HG02623 (cell line): ENCODE measurements at regions not wholly inside any gene's neighbourhood (a gene's known extent, or its start where the extent isn't known, plus 50 kb on each side); places are given as distances from the start of the nearest gene placed in this dataset.
"Not testable (repeated sequence)": the region's sequence is repeated elsewhere in the genome, so short reads cannot be mapped to it uniquely, and the experiment has no call there.

Experiments used
- ATAC-seq: cut with Tn5 transposase; IDR thresholded peaks from one replicate; pipeline ENCODE4 v1.9.1; 2021; ENCODE audit warnings: moderate library complexity; ENCODE audit not compliant: unreplicated experiment

DNA sequence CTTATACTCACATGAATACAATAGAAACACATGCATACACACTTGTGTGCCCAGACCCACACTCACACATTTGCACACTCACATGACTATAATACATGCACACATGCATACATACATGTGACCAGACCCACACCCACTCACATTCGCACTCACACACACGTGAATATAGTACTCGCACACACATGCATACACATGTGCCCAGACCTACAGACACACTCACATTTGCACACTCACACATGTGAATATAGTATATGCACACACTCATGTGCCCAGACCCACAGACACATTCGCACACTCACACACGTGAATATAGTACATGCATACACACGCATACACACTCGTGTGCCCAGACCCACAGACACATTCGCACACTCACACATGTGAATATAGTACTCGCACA lies 197.4 kb upstream of the ZNF469 start:
- not testable (repeated sequence) for ATAC-seq

- ATAC-seq = not testable (repeated sequence)
Measured at GRCh38 chr16:88185976-88186888, 196.5 kb upstream of the ZNF469 start.

DNA sequence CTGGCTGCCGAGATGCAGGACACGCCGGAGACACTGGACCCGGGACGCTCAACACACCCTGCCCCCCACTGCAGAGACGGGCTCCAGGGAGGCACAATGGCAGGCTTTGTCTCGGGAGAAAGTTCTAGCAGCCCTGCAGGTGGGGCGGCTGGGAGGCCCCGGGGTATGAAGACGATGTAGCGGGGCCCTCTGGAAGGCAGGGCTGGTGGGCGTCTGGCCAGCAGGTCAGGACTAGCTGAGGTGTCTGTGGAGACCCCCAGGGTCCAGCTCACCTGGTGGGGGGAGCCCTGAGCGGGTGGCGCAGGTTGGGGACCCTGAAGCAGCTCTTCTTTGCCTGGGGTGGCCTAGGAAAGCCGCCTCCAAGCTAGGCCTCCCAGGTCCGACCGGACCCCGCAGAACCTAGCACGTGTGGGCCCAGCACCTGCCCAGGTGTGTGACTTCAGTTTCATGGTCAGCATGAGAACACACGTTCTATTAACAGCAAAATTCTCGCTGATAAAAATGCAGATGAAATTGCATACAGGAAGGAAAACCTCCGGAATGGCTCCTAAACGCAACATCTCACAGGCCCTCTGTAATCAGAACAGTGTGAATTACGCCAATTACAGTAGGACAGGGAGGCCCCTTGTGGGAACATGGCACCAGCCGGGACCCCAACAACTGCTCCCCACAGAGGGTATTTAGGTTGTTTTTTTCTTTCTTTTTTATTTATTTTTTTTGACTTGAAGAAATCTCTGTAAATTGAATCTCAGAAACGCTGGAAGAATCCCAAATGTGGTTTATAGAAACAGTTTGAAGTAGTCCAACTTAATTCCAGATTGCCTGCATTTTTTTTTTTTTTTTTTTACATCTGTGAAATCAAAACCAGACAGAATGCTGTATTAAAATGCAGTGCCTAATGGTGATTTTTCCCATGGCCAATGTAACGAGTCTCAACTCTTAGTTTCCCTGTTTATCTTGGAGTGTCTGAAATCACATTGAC lies 195.6 kb upstream of the ZNF469 start:
- ATAC-seq = not testable (repeated sequence)

DNA sequence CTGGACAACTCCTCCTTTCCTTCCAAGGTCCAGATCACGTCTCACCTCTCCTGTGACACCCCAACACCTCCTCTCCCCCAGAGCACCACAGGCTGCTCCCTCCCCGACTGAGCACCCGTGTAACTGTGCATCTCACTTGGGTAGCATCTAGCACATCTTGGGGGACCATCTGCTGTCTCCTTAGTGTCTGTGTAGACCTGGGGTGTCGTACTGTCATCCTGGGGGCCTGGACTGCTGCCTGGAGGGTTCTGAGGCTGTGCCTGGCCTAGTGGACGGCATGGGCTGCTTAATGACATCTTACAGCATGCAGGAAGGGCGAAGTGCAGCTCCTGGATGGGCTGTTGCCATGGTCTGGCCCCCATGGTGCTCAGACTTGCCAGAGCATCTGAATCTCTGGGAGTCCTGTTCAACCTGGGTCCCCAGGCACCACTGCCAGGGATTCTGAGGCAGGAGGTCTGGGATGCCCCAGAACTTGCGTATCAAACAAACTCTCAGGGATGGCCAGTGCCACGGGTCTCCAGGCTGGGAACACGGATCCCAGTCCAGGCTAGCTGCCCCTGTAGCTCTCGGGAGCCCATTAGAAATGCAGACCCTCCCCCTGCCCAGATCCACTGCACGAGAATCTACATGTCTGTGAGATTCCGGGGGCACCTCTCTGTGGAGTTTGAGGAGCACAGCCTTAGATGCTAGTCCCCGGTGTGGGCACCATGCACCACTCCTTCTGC lies 194.4 kb upstream of the ZNF469 start:
- ATAC-seq = not testable (repeated sequence)

- not testable (repeated sequence) for ATAC-seq
Measured at GRCh38 chr16:88190592-88191095, 192.1 kb upstream of the ZNF469 start.

- not testable (repeated sequence) for ATAC-seq
Measured at GRCh38 chr16:88191168-88191567, 191.6 kb upstream of the ZNF469 start.

- no peak for ATAC-seq
Measured at GRCh38 chr16:88192601-88193000, 190.2 kb upstream of the ZNF469 start.

- ATAC-seq = not testable (repeated sequence)
Measured at GRCh38 chr16:88193706-88194396, 188.9 kb upstream of the ZNF469 start.

DNA sequence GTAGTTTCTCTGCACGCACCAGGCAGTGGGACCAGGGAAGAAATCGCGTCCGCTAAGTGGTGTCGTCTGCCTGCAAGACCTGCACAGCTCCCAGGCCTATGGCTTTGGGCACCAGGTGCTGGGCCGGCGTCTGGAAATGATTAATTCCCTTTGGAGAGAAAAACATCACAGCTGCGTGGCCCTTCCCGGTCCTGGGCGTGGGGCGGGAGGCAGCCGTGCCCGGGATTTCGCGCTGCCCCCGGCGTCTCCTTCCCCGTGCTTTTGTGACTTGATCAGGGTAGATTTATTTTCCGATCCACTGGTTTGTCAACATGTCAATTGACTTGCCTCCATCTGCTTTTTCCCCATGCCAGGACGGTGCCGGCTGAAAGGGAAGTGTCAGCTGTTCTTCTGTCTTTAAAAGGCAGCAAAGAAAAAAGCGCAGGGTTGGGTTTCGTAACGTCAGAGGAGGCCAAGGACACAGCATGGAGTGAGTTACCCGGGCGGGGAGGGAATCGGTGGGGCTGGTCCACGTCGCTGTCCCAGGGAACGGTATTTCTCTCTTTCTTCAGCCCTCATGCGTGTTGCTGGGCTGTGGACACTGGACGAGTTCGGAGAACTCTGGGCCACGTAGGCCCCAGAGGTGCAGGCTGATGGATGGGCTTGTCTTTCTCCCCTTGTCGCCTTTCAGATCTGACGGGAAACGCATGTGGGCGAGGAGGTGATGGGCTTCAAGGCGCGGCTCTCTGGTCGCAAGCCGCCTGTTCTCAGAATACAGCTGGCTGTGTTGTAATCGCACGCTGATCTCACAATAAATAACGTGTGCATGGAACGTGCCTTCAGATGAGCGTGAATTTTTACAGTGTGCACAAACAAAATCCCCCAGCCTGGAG lies 188.1 kb upstream of the ZNF469 start:
- ATAC-seq = no peak

DNA sequence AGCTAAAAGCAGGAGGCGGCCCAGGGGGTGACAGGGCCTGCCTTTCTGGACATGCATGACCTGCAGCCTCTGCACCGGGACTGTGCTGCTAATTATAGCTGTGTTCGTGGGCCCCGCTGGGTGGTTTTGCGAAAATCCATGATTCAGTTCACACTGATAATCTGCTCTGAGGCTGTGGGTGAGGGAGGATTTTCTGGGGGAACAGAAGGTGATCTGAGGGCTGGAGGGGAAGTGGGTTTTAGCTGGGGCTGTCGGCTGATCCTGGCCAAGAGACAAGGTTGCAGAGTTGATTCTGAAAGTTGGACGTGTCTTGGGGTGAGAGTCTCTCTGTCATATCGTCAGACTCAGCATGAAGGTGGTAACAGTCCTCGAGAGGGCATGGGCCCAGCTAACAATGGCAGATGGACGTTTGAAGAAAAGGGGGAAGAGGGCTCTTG lies 187.5 kb upstream of the ZNF469 start:
- no peak for ATAC-seq

DNA sequence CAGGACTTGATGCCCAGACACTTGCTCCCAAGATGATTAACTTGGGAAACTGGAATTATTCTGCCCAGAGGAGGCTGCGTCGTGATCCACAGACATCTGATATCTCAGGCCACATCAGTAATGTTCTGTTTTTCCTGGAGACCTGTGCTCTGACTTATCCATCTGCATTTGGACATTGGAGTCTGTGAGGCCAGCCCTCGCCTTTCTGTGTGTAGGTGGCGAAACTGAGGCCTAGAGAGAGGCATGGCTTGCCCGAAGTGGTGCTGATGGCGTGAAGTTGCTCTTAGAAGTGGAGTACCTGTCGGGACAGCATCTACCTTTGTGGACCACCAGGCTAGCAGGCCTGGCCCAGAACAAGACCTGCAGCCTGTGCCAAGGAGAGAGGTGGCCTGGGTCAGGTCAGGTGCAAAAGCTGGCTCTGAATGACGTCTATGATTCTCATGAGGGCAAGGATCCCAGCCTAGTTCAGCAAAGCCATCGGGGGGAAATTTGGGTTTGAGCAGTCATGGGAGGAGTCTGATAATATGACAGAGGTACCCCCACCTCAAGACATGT lies 186.8 kb upstream of the ZNF469 start:
- no peak for ATAC-seq

GRCh38 chr16:88196471-88197400 lies 186.0 kb upstream of the ZNF469 start:
- no peak for ATAC-seq

DNA sequence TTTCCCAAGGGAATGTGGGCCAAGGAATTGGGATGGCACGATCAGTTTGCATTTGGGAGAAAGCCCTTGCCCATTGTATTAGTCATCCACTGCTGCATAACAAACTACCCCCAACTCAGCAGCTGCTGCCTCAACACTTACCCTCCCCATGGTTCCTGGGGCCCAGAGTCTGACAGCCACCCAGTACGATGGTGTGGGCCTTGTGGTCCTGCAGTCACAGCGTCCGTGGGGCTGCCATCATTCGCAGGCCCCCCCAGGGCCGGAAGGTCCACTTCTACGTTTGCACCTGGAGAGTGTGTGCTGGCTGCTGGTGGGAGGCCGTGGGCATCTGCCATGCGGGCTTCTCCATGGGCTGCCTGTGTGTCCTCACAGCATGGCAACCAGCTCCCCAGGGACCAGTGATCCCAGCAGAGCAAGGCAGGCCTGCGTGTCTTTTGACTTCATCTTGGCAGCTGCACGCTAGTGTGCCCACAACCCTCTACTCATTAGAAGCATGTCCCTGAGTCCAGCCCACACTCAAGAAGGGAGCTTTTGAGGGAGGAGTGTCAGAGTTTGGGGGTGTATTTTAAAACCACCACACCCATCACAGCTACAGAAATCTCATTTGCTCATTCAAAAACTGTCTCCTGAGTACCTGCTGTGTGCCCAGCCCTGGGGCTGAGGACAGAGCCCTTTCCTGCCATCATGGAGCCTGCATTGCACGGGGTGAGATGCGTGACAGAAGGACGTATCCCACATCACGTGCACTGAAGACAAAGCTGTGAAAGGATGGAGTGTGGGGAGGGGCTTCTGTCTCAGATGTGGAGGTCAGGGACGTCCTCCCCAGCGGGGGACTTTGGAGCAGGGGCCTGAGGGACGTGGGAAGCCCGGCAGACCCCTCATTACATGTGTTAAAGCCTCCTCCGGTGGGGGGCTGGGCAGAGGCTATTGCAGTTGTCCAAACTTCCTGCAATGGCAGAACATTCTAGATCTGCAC lies 185.0 kb upstream of the ZNF469 start:
- ATAC-seq = no peak

DNA sequence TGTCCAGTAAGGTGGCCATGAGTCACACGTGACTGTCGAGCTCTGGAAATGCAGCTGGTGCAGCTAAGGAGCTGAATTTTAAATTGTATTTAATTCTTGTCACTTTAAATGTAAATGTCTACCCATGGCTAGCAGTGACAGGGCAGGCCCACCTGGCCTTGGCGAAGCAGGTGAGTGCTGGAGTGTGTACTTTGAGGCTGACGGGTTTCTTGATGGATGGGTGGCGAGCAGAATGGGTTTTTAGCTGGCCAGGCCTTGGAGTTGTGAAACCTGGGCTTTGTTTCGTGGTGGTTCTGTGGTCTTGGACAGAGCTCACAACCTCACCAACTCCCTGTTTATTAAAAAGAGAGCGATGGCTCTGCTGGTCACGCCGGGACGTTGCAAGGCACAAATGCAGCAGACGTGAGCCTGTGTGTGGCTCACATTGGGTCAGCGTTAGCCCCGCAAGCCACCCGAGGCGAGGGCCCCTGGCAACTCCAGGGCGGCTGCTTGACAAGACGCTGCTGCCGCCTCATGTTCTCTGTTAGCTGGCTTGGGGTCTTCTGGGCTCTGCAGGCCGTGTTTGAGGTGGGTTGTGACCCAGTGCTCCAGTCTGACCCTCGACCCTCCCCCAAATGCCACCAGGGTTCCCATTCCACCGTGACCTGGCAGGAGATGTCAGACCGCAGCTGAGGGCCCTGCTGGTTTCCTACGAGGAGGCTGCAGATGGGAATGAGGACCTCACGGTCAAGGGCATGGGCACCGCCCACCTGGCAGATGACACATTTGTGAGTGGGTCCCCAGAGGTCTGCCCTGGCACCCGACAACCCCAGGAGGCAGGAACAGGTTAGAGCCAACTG lies 184.1 kb upstream of the ZNF469 start:
- ATAC-seq = not testable (repeated sequence)

DNA sequence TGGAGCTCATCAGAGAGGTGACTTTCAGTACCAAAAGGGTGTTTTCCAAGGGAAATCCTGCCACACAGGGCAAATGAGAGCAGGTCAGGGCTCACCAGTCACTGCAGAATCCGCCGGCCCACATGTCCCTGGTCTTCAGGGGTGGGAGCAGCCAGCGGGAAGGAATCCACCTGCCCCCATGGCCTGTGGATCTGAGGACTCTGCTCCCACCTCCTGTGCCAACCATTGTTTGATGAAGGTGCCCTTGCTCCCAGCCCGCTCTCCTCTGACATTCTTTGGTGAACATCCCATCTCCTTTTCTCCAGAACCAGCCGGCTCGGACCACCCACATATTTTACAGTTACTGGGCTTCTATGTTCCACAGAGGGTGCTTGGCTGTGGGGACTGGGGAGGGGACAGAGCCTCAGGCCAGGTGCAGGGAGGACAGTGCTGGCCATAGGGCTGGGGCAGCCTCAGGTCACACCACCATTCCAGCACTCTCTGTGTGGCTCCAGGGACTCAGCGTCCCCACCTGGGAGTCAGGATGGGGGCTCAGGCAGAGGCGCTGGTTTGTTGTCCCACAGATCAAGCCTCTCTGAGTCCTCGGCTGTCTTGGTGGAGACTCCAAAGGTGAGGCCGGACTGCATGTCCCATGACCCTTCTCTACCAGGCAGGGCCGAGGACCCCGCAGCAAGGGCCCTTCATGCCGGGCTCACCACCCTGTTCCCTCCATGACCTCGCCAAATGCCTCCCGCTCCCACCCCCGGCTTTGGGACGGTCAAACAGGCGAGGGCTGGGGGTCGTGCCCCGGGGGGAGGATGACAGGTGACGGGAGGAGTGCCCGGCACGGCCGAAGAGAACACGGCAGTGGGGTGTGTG lies 183.2 kb upstream of the ZNF469 start:
- not testable (repeated sequence) for ATAC-seq
